ENCODE measurements at regions not wholly inside any gene's neighbourhood (a gene's known extent, or its start where the extent isn't known, plus 50 kb on each side); places are given as distances from the start of the nearest gene placed in this dataset.
"Not testable (repeated sequence)": the region's sequence is repeated elsewhere in the genome, so short reads cannot be mapped to it uniquely, and the experiment has no call there.

- H3K9me3 ChIP-seq (ENCODE audit: control insufficient read depth in 2 of 2, insufficient read depth in 1 of 2, low read depth in 1 of 2, low read length in 1 of 2), result no peaks in the 10 kb centered on the region
- no peak for FAIRE-seq
- no peak for DNase-seq
- H3K27ac ChIP-seq (ENCODE audit: low read depth in 1 of 3, low read length in 2 of 3), result no peak overlapping the region
- H3K36me3 ChIP-seq (ENCODE audit: control insufficient read depth in 3 of 3, insufficient read depth in 2 of 3, low read depth in 1 of 3, low read length in 3 of 3), result no peaks in the 10 kb centered on the region
- no peaks in the 10 kb centered on the region for H3K27me3 ChIP-seq (ENCODE audit: control insufficient read depth in 3 of 3, insufficient read depth in 3 of 3, low read length in 3 of 3)
- H3K4me3 ChIP-seq (ENCODE audit: low read depth in 1 of 3, low read length in 3 of 3), result no peak overlapping the region
- H3K4me1 ChIP-seq (ENCODE audit: control insufficient read depth in 3 of 3, insufficient read depth in 2 of 3, low read depth in 1 of 3, low read length in 2 of 3), result peaks cover 0 to 1% (median 0%) of the 10 kb centered on the region in 3 donors
Observed at GRCh38 chr12:63382930-63383329, 231.9 kb upstream of the AVPR1A start.

GRCh38 chr12:63362791-63363190 lies 211.8 kb upstream of the AVPR1A start:
- Histone ChIP-seq H3K36me3 (ENCODE audit: control insufficient read depth in 3 of 3, insufficient read depth in 2 of 3, low read depth in 1 of 3, low read length in 3 of 3) (no peaks in the 10 kb centered on the region), H3K4me1 (ENCODE audit: control insufficient read depth in 3 of 3, insufficient read depth in 2 of 3, low read depth in 1 of 3, low read length in 2 of 3) (no peaks in the 10 kb centered on the region), H3K9me3 (ENCODE audit: control insufficient read depth in 2 of 2, insufficient read depth in 1 of 2, low read depth in 1 of 2, low read length in 1 of 2) (no peaks in the 10 kb centered on the region), H3K27ac (ENCODE audit: low read depth in 1 of 3, low read length in 2 of 3) (no peak overlapping the region), H3K4me3 (ENCODE audit: low read depth in 1 of 3, low read length in 3 of 3) (no peak overlapping the region), H3K27me3 (ENCODE audit: control insufficient read depth in 3 of 3, insufficient read depth in 3 of 3, low read length in 3 of 3) (no peaks in the 10 kb centered on the region)
- no peak for FAIRE-seq
- 91 to 95% (median 91%) methylated on average over 1 of the region's 1 CpG for WGBS, 3 donors
- no peak for DNase-seq

- Histone ChIP-seq H3K27me3 (ENCODE audit: control insufficient read depth in 3 of 3, insufficient read depth in 3 of 3, low read length in 3 of 3) (no peaks in the 10 kb centered on the region), H3K27ac (ENCODE audit: low read depth in 1 of 3, low read length in 2 of 3) (no peak overlapping the region), H3K4me3 (ENCODE audit: low read depth in 1 of 3, low read length in 3 of 3) (no peak overlapping the region), H3K4me1 (ENCODE audit: control insufficient read depth in 3 of 3, insufficient read depth in 2 of 3, low read depth in 1 of 3, low read length in 2 of 3) (no peaks in the 10 kb centered on the region), H3K36me3 (ENCODE audit: control insufficient read depth in 3 of 3, insufficient read depth in 2 of 3, low read depth in 1 of 3, low read length in 3 of 3) (no peaks in the 10 kb centered on the region), H3K9me3 (ENCODE audit: control insufficient read depth in 2 of 2, insufficient read depth in 1 of 2, low read depth in 1 of 2, low read length in 1 of 2) (no peaks in the 10 kb centered on the region)
- 14 to 66% (median 30%) methylated on average over 2 of the region's 2 CpGs for WGBS, 3 donors
- DNase-seq (no peak), FAIRE-seq (no peak)
Observed at GRCh38 chr12:63362166-63362565, 211.2 kb upstream of the AVPR1A start.

GRCh38 chr12:63354969-63355368 lies 204.0 kb upstream of the AVPR1A start:
- peaks cover 0 to 3% (median 0%) of the 10 kb centered on the region in 3 donors for H3K4me1 ChIP-seq (ENCODE audit: control insufficient read depth in 3 of 3, insufficient read depth in 2 of 3, low read depth in 1 of 3, low read length in 2 of 3)
- H3K4me3 ChIP-seq (ENCODE audit: low read depth in 1 of 3, low read length in 3 of 3), result no peak overlapping the region
- 18 to 54% (median 26%) methylated on average over 1 of the region's 1 CpG for WGBS, 3 donors
- H3K36me3 ChIP-seq (ENCODE audit: control insufficient read depth in 3 of 3, insufficient read depth in 2 of 3, low read depth in 1 of 3, low read length in 3 of 3), result no peaks in the 10 kb centered on the region
- H3K27ac ChIP-seq (ENCODE audit: low read depth in 1 of 3, low read length in 2 of 3), result no peak overlapping the region
- no peak for FAIRE-seq
- no peaks in the 10 kb centered on the region for H3K27me3 ChIP-seq (ENCODE audit: control insufficient read depth in 3 of 3, insufficient read depth in 3 of 3, low read length in 3 of 3)
- no peaks in the 10 kb centered on the region for H3K9me3 ChIP-seq (ENCODE audit: control insufficient read depth in 2 of 2, insufficient read depth in 1 of 2, low read depth in 1 of 2, low read length in 1 of 2)
- peak; percentile 22 to 53 for DNase-seq

GRCh38 chr12:63353559-63353958 lies 202.6 kb upstream of the AVPR1A start:
- Histone ChIP-seq H3K4me1 (ENCODE audit: control insufficient read depth in 3 of 3, insufficient read depth in 2 of 3, low read depth in 1 of 3, low read length in 2 of 3) (peaks cover 0 to 3% (median 0%) of the 10 kb centered on the region in 3 donors), H3K4me3 (ENCODE audit: low read depth in 1 of 3, low read length in 3 of 3) (no peak overlapping the region), H3K27me3 (ENCODE audit: control insufficient read depth in 3 of 3, insufficient read depth in 3 of 3, low read length in 3 of 3) (no peaks in the 10 kb centered on the region), H3K36me3 (ENCODE audit: control insufficient read depth in 3 of 3, insufficient read depth in 2 of 3, low read depth in 1 of 3, low read length in 3 of 3) (no peaks in the 10 kb centered on the region), H3K9me3 (ENCODE audit: control insufficient read depth in 2 of 2, insufficient read depth in 1 of 2, low read depth in 1 of 2, low read length in 1 of 2) (no peaks in the 10 kb centered on the region), H3K27ac (ENCODE audit: low read depth in 1 of 3, low read length in 2 of 3) (no peak overlapping the region)
- DNase-seq (no peak), FAIRE-seq (no peak)
- WGBS, 3 donors, result 79 to 90% (median 79%) methylated on average over 1 of the region's 1 CpG

- H3K27ac ChIP-seq (ENCODE audit: low read depth in 1 of 3, low read length in 2 of 3), result no peak overlapping the region
- no peaks in the 10 kb centered on the region for H3K9me3 ChIP-seq (ENCODE audit: control insufficient read depth in 2 of 2, insufficient read depth in 1 of 2, low read depth in 1 of 2, low read length in 1 of 2)
- no peak for FAIRE-seq
- DNase-seq, result no peak
- 17 to 61% (median 45%) methylated on average over 3 of the region's 3 CpGs for WGBS, 3 donors
- no peaks in the 10 kb centered on the region for H3K27me3 ChIP-seq (ENCODE audit: control insufficient read depth in 3 of 3, insufficient read depth in 3 of 3, low read length in 3 of 3)
- no peak overlapping the region for H3K4me3 ChIP-seq (ENCODE audit: low read depth in 1 of 3, low read length in 3 of 3)
- H3K4me1 ChIP-seq (ENCODE audit: control insufficient read depth in 3 of 3, insufficient read depth in 2 of 3, low read depth in 1 of 3, low read length in 2 of 3), result peaks cover 0 to 3% (median 0%) of the 10 kb centered on the region in 3 donors
- H3K36me3 ChIP-seq (ENCODE audit: control insufficient read depth in 3 of 3, insufficient read depth in 2 of 3, low read depth in 1 of 3, low read length in 3 of 3), result no peaks in the 10 kb centered on the region
Observed at GRCh38 chr12:63351370-63351769, 200.4 kb upstream of the AVPR1A start.

- DNase-seq (peak in 1 of 2 donors; percentile 6), FAIRE-seq (no peak)
- Histone ChIP-seq H3K4me1 (ENCODE audit: control insufficient read depth in 3 of 3, insufficient read depth in 2 of 3, low read depth in 1 of 3, low read length in 2 of 3) (no peaks in the 10 kb centered on the region), H3K9me3 (ENCODE audit: control insufficient read depth in 2 of 2, insufficient read depth in 1 of 2, low read depth in 1 of 2, low read length in 1 of 2) (no peaks in the 10 kb centered on the region), H3K4me3 (ENCODE audit: low read depth in 1 of 3, low read length in 3 of 3) (no peak overlapping the region), H3K27ac (ENCODE audit: low read depth in 1 of 3, low read length in 2 of 3) (no peak overlapping the region), H3K27me3 (ENCODE audit: control insufficient read depth in 3 of 3, insufficient read depth in 3 of 3, low read length in 3 of 3) (no peaks in the 10 kb centered on the region), H3K36me3 (ENCODE audit: control insufficient read depth in 3 of 3, insufficient read depth in 2 of 3, low read depth in 1 of 3, low read length in 3 of 3) (no peaks in the 10 kb centered on the region)
- WGBS, 3 donors, result 30 to 49% (median 43%) methylated on average over 3 of the region's 3 CpGs
Observed at GRCh38 chr12:63348556-63348955, 197.6 kb upstream of the AVPR1A start.

GRCh38 chr12:63337158-63337557 lies 186.2 kb upstream of the AVPR1A start:
- not testable (repeated sequence) for FAIRE-seq; H3K36me3 ChIP-seq (ENCODE audit: control insufficient read depth in 3 of 3, insufficient read depth in 2 of 3, low read depth in 1 of 3, low read length in 3 of 3); H3K4me3 ChIP-seq (ENCODE audit: low read depth in 1 of 3, low read length in 3 of 3); H3K4me1 ChIP-seq (ENCODE audit: control insufficient read depth in 3 of 3, insufficient read depth in 2 of 3, low read depth in 1 of 3, low read length in 2 of 3); H3K9me3 ChIP-seq (ENCODE audit: control insufficient read depth in 2 of 2, insufficient read depth in 1 of 2, low read depth in 1 of 2, low read length in 1 of 2); H3K27me3 ChIP-seq (ENCODE audit: control insufficient read depth in 3 of 3, insufficient read depth in 3 of 3, low read length in 3 of 3); H3K27ac ChIP-seq (ENCODE audit: low read depth in 1 of 3, low read length in 2 of 3)
- whole genome bisulfite sequencing, 3 donors, result 27 to 36% (median 36%) methylated on average over 4 of the region's 4 CpGs
- DNase-seq, result peak in 1 of 2 donors; percentile 9

- Histone ChIP-seq H3K4me1 (ENCODE audit: control insufficient read depth in 3 of 3, insufficient read depth in 2 of 3, low read depth in 1 of 3, low read length in 2 of 3) (no peaks in the 10 kb centered on the region), H3K27me3 (ENCODE audit: control insufficient read depth in 3 of 3, insufficient read depth in 3 of 3, low read length in 3 of 3) (no peaks in the 10 kb centered on the region), H3K27ac (ENCODE audit: low read depth in 1 of 3, low read length in 2 of 3) (no peak overlapping the region), H3K4me3 (ENCODE audit: low read depth in 1 of 3, low read length in 3 of 3) (no peak overlapping the region), H3K9me3 (ENCODE audit: control insufficient read depth in 2 of 2, insufficient read depth in 1 of 2, low read depth in 1 of 2, low read length in 1 of 2) (no peaks in the 10 kb centered on the region), H3K36me3 (ENCODE audit: control insufficient read depth in 3 of 3, insufficient read depth in 2 of 3, low read depth in 1 of 3, low read length in 3 of 3) (no peaks in the 10 kb centered on the region)
- DNase-seq, result no peak
- FAIRE-seq, result no peak
Observed at GRCh38 chr12:63326260-63326659, 175.3 kb upstream of the AVPR1A start.

All from small intestine (tissue), 7 donors.